Effector memory CD4-positive, alpha-beta T cell (primary cell): ENCODE measurements at regions not wholly inside any gene's neighbourhood (a gene's known extent, or its start where the extent isn't known, plus 50 kb on each side); places are given as distances from the start of the nearest gene placed in this dataset.

Experiments used
- DNase-seq, 3 donors: peaks; one replicate each; pipeline ENCODE4 v3.0.0-alpha.2; 2020
- H3K27ac ChIP-seq: 2 replicates; pipeline ENCODE4 v1.7.0; 2013; ENCODE audit warnings: mild to moderate bottlenecking, low read length, moderate library complexity; ENCODE audit not compliant: insufficient read depth, poor library complexity, severe bottlenecking
- H3K27me3 ChIP-seq: replicated peaks from 2 replicates; pipeline ENCODE4 v1.7.0; 2013; ENCODE audit warnings: mild to moderate bottlenecking, low read length; ENCODE audit not compliant: insufficient read depth, control insufficient read depth, poor library complexity, severe bottlenecking
- H3K36me3 ChIP-seq: 2 replicates; pipeline ENCODE4 v1.7.0; 2013; ENCODE audit warnings: mild to moderate bottlenecking, low read length, moderate library complexity; ENCODE audit not compliant: control insufficient read depth, insufficient read depth
- H3K4me1 ChIP-seq: 2 replicates; pipeline ENCODE4 v1.7.0; 2013; ENCODE audit warnings: low read length, mild to moderate bottlenecking; ENCODE audit not compliant: control insufficient read depth, insufficient read depth, poor library complexity, severe bottlenecking
- H3K4me3 ChIP-seq: 2 replicates; pipeline ENCODE4 v1.7.0; 2013; ENCODE audit warnings: low read length, low read depth, mild to moderate bottlenecking; ENCODE audit not compliant: insufficient read depth, poor library complexity, severe bottlenecking
- H3K9me3 ChIP-seq: 2 replicates; pipeline ENCODE4 v1.7.0; 2013; ENCODE audit warnings: mild to moderate bottlenecking, low read length, moderate library complexity; ENCODE audit not compliant: control insufficient read depth

DNA sequence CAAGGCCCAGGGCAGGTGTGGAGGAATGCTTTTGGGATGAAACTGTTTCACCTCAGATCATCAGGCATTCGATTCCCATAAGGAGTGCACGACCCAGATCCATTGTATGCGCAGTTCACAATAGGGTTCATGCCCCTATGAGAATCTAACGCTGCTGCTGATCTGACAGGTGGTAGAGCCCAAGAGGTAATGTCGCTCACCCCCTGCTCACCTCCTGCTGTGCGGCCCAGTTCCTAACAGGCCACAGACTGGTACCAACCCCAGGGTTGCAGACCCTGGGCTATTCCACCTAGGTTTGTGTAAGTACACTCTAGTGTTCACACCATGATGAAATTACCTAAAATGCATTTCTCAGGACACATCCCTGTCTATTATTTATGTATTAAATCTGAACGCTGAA, 72.5 kb downstream of the COPS8 start:
- no peak for DNase-seq
- no peaks in the 10 kb centered on the region for H3K36me3 ChIP-seq
- no peaks in the 10 kb centered on the region for H3K27me3 ChIP-seq
- no peaks in the 10 kb centered on the region for H3K9me3 ChIP-seq
- H3K4me3 ChIP-seq = no peak overlapping the region
- no peaks in the 10 kb centered on the region for H3K4me1 ChIP-seq
- no peak overlapping the region for H3K27ac ChIP-seq

DNA sequence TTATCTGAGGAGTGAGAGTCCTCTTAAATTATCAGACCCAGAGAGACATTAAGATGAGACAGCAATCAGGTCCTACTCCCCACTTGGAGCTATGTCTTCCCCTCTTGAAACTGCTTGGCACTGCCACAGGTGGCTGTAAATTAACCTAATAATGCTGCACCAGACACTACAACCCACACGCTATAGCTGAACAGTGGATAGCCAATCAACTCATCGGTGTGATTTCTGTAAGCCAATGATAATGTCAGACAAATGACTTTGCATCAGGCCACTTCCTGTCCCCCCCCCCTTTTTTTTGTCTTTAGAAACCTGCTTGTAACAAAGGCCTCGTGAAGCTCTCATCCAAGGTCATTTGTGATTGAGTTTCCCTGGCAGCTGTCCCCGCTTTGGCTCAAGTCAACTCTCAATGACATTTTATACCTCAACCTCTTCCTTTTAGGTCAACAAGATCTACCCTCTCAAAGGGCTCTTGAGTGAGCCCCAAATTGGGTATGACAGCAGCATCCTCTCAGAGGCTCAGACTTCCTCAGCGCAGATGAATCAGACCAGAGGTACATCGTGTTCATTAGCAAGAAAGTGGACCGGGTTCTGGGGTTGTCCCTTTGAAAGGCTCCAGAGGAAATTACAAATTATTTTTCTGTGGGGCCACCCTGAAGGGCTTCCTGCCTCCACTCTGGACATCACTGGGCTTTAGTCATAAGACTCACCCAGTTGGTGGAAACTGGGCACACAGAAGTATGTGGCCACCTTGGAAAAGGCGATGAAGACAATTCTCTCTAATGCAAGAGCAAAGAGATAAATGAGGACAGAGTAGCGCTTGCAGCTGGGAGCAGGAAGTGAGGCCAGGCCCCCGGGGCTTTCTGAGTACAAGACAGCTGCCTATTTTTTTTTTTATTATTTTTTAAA, 73.6 kb downstream of the COPS8 start:
- Histone ChIP-seq H3K27ac (no peak overlapping the region), H3K9me3 (no peaks in the 10 kb centered on the region), H3K36me3 (no peaks in the 10 kb centered on the region), H3K4me1 (no peaks in the 10 kb centered on the region), H3K27me3 (no peaks in the 10 kb centered on the region), H3K4me3 (no peak overlapping the region)
- no peak for DNase-seq

DNA sequence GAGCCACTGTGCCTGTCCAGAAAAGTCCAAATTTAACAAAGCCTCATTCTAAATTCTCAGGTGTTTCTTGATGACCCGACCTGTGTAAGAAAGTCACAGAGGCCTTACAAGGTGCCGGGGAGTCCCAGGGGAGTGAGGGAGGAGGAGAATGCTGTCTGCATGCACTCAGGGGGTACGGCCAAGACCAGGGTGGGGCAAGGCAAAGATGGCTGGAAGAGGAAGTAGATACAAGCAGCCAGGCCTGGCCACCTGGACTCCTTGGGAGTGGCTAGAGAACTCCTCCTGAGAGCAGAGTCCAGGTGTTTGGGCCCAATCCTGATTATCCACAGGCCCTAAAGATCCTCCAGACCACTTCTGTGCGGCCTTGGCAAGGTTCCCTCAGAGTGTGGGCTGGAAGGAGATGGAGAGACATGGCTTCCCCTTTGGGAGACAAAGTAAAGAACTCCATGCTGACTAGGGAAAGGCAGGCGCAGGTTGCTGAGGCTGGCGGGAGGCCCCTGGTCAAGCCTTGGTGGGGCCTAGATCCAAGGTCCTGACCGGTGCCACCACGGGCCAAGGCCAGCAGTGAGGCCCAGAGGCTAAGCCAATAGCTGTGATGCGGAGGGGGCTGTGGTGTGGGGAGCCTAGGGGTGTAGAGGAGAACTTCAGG, 74.7 kb downstream of the COPS8 start:
- Histone ChIP-seq H3K4me1 (no peaks in the 10 kb centered on the region), H3K36me3 (no peaks in the 10 kb centered on the region), H3K4me3 (no peak overlapping the region), H3K9me3 (no peaks in the 10 kb centered on the region), H3K27ac (no peak overlapping the region), H3K27me3 (no peaks in the 10 kb centered on the region)
- no peak for DNase-seq

DNA sequence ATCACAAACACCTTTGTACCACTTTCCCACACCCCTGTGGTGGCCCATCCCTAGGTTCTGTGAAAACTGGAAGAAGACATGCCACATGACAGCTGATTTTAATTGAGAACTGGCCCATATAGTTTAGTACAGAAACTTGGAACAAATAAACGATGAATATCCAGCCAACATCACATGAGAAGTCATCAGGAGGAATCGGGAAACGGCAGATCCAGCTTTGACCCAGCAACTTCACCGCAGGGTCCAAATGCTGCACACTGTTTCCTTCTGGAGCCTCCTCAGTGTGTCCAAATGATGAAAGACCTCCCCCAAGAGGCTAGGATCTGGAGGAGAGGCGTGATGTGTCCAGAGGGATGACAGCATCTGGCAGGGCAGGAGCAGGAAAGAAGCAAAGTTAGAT, 75.5 kb downstream of the COPS8 start:
- Histone ChIP-seq H3K4me3 (no peak overlapping the region), H3K4me1 (no peaks in the 10 kb centered on the region), H3K27ac (no peak overlapping the region), H3K36me3 (no peaks in the 10 kb centered on the region), H3K9me3 (no peaks in the 10 kb centered on the region), H3K27me3 (no peaks in the 10 kb centered on the region)
- DNase-seq = no peak

DNA sequence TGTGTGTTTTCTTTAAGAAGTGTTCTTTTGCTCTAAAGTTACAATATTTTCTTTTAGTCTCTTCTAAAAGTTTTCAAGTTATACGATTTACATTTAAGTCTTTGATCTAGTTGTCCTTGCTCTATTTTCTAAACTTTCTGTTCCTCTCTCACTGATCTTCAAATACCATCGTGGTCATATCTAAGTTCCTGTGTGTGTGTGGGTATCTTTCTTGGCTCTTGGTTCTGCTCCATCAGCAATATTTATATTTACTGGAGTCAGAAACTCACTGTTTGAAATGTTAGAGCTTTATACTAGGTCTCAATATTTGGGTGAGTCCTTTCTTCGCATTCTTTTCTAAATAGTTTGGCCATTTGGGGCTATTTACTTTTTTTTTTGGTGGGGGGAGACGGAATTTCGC, 77.3 kb downstream of the COPS8 start:
- Histone ChIP-seq H3K9me3 (no peaks in the 10 kb centered on the region), H3K4me3 (no peak overlapping the region), H3K4me1 (no peaks in the 10 kb centered on the region), H3K27ac (no peak overlapping the region), H3K27me3 (no peaks in the 10 kb centered on the region), H3K36me3 (no peaks in the 10 kb centered on the region)
- DNase-seq = no peak

DNA sequence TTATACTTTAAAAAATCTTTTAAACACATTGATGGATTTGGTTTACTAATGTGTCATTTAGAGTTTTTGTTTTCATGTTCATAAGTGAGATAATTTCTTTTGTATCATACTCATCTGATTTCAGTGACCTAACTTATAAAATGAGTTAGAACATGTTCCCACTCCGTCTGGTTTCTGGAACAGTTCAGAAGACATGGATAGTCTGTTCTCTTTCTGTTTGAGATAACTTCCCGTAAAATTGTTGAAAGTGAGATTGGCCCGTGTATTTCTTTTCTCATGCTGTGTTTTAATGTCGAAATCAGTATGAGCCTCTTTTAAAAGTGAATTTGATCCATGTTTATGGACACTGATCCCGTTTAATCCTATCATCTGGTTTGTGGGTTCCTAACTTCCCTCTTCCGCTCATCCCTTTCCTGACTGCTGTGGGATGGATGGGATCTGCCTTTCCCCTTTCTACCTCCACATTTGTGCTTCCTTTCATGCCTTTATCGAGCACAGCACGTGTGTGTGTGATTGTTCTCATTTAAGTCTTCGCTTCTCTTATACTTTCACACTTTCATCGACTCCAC, 78.9 kb downstream of the COPS8 start:
- no peak for DNase-seq
- Histone ChIP-seq H3K4me1 (no peaks in the 10 kb centered on the region), H3K4me3 (no peak overlapping the region), H3K27me3 (no peaks in the 10 kb centered on the region), H3K9me3 (no peaks in the 10 kb centered on the region), H3K27ac (no peak overlapping the region), H3K36me3 (no peaks in the 10 kb centered on the region)

DNA sequence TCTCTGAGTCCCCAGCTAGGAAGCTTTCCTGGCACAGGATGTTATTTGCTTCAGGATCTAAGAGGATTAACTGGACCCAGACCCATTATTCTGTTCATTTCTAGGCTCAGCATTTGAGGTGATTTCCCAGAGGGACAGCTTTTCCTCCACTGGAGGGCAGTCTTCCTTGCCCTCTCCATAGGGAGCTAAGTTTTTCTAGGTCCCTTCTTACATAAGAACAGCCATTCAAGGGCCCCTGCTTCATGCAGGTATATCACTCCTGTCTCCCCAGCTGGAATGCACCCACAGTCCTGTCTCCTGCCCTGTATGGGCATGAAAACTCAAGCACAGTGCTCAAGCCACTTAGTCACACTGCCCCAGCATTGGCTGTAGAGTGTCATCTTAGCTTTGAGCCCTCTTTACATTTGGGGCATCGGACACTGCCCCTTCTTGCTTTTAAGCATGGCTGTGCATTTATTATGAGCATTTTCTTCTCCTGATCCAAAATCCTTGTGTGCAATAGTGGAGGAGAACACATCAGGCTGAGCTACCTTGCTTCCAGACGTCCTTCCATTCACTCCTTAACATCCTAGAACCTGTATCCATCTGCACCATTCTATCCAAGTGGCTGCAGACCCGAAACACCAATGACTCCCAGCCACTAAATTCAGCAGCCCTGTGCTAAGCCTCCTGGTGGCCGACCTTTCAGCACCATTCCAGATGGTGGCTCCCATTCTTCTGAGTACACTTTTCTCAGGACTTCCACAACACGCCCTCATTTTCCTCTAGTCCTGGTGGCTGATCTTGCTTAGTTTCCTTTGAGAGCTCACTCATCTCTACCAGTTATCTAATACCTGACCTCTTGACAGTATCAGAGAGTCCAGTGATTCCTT, 80.0 kb downstream of the COPS8 start:
- Histone ChIP-seq H3K27ac (no peak overlapping the region), H3K36me3 (no peaks in the 10 kb centered on the region), H3K9me3 (no peaks in the 10 kb centered on the region), H3K4me3 (no peak overlapping the region), H3K4me1 (no peaks in the 10 kb centered on the region), H3K27me3 (no peaks in the 10 kb centered on the region)
- DNase-seq = no peak

DNA sequence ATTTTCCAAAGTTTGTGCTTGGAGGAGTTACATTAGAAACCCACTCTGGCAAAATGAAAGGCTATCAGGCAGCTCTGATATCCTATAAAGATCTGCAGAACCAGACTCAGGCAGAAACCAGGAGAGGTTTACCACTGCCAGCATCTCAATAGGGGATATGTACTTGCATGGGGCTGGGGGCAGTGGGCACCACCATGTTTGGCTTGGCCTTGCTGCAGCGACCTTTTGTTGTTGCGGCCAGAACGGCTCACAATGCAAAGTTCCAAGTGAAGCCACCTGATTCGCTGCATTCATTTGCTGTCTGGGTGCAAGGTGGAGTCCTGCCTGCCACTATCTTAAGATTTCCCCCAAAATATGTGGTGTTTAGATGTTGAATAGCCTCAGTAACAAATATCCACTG, 81.3 kb downstream of the COPS8 start:
- H3K4me3 ChIP-seq = no peak overlapping the region
- no peaks in the 10 kb centered on the region for H3K9me3 ChIP-seq
- H3K36me3 ChIP-seq = no peaks in the 10 kb centered on the region
- H3K4me1 ChIP-seq = no peaks in the 10 kb centered on the region
- H3K27ac ChIP-seq = no peak overlapping the region
- no peak for DNase-seq
- no peaks in the 10 kb centered on the region for H3K27me3 ChIP-seq

DNA sequence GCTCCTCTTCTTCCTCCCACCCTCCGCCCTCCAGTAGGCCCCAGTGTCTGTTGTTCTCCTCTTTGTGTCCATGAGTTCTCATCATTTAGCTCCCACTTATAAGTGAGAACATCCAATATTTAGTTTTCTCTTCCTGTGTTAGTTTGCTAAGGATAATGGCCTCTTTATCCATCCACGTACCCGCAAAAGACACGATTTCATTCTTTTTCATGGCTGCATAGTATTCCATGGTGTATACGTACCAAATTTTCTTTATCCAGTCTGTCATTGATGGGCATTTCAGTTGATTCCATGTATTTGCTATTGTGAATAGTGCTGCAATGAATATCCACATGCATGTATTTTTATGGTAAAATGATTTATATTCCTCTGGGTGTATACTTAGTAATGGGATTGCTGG, 82.2 kb downstream of the COPS8 start:
- Histone ChIP-seq H3K4me3 (no peak overlapping the region), H3K27me3 (no peaks in the 10 kb centered on the region), H3K9me3 (no peaks in the 10 kb centered on the region), H3K4me1 (no peaks in the 10 kb centered on the region), H3K27ac (no peak overlapping the region), H3K36me3 (no peaks in the 10 kb centered on the region)
- DNase-seq = no peak
